BJ (cell line): ENCODE measurements at regions not wholly inside any gene's neighbourhood (a gene's known extent, or its start where the extent isn't known, plus 50 kb on each side); places are given as distances from the start of the nearest gene placed in this dataset.

Source experiments
- CTCF ChIA-PET: fragments of 350-600 bp; formaldehyde crosslinking; extraction: SDS; loops from one replicate; lab custom pipeline; 2021; ENCODE audit warnings: antibody characterized with exemption, inconsistent platforms; lab: Yijun Ruan, JAX
- POLR2A ChIA-PET: fragments of 300-600 bp; sonication (Branson Sonifier 250); formaldehyde crosslinking; extraction: SDS; loops from one replicate; lab custom pipeline; 2021; ENCODE audit warnings: antibody characterized with exemption; lab: Charles Lee
- DNase-seq: peaks from one replicate; pipeline ENCODE4 v3.0.0-alpha.2; 2011; ENCODE audit warnings: low read depth
- H3K27me3 ChIP-seq: 2 replicates; pipeline ENCODE4 v1.6.0; 2011; ENCODE audit warnings: low read length; ENCODE audit not compliant: control insufficient read depth, insufficient read depth
- H3K36me3 ChIP-seq: 2 replicates; pipeline ENCODE4 v1.5.1; 2011; ENCODE audit warnings: low read length; ENCODE audit not compliant: control insufficient read depth, insufficient read depth
- H3K4me3 ChIP-seq: 2 replicates; pipeline ENCODE4 v1.5.1; 2011; ENCODE audit warnings: low read depth, mild to moderate bottlenecking, control low read depth, low read length
- TF ChIP-seq, protein P1 (sequence below): IDR thresholded peaks from 2 replicates; pipeline ENCODE4 v1.5.1; 2011; ENCODE audit warnings: low read depth, mild to moderate bottlenecking, control low read depth, inconsistent platforms, low read length, moderate library complexity; ENCODE audit not compliant: insufficient read depth

GRCh38 chr5:38184627-38185026, 73.7 kb upstream of the EGFLAM start:
- TF ChIP-seq, protein P1, sequence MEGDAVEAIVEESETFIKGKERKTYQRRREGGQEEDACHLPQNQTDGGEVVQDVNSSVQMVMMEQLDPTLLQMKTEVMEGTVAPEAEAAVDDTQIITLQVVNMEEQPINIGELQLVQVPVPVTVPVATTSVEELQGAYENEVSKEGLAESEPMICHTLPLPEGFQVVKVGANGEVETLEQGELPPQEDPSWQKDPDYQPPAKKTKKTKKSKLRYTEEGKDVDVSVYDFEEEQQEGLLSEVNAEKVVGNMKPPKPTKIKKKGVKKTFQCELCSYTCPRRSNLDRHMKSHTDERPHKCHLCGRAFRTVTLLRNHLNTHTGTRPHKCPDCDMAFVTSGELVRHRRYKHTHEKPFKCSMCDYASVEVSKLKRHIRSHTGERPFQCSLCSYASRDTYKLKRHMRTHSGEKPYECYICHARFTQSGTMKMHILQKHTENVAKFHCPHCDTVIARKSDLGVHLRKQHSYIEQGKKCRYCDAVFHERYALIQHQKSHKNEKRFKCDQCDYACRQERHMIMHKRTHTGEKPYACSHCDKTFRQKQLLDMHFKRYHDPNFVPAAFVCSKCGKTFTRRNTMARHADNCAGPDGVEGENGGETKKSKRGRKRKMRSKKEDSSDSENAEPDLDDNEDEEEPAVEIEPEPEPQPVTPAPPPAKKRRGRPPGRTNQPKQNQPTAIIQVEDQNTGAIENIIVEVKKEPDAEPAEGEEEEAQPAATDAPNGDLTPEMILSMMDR, result no peak
- CTCF ChIA-PET, result interaction anchor here (0.6 to 2.7 kb wide), 3 partner anchors 8 to 476 kb away, joined by 3 to 8 read pairs (median 3); no protein-coding TSS in a partner anchor
- no peak for DNase-seq
- Histone ChIP-seq H3K27me3 (no peaks in the 10 kb centered on the region), H3K36me3 (no peaks in the 10 kb centered on the region), H3K4me3 (no peak overlapping the region)
- POLR2A ChIA-PET, result no interaction called here

- POLR2A ChIA-PET, result no interaction called here
Observed at GRCh38 chr5:38182991-38183390, 75.4 kb upstream of the EGFLAM start.

GRCh38 chr5:38168029-38168428, 90.3 kb upstream of the EGFLAM start:
- H3K27me3 ChIP-seq, result peaks cover 2% of the 10 kb centered on the region; the same call in 1 of the 2 replicates
- CTCF ChIA-PET, result interaction anchor here (0.6 kb wide), 1 partner anchor 24 kb away, joined by 3 read pairs; no protein-coding TSS in a partner anchor
- POLR2A ChIA-PET, result no interaction called here
- no peak for DNase-seq
- no peaks in the 10 kb centered on the region for H3K36me3 ChIP-seq
- H3K4me3 ChIP-seq, result no peak overlapping the region
- TF ChIP-seq, protein P1, result no peak

More at GRCh38 chr5:38182991-38183390, 75.4 kb upstream of the EGFLAM start:
- TF ChIP-seq, protein P1, result no peak
- CTCF ChIA-PET, result interaction anchor here (2.7 kb wide), 1 partner anchor 10 kb away, joined by 8 read pairs; no protein-coding TSS in a partner anchor
- H3K27me3 ChIP-seq, result no peaks in the 10 kb centered on the region
- H3K36me3 ChIP-seq, result no peaks in the 10 kb centered on the region
- no peak for DNase-seq
- H3K4me3 ChIP-seq, result no peak overlapping the region

DNA sequence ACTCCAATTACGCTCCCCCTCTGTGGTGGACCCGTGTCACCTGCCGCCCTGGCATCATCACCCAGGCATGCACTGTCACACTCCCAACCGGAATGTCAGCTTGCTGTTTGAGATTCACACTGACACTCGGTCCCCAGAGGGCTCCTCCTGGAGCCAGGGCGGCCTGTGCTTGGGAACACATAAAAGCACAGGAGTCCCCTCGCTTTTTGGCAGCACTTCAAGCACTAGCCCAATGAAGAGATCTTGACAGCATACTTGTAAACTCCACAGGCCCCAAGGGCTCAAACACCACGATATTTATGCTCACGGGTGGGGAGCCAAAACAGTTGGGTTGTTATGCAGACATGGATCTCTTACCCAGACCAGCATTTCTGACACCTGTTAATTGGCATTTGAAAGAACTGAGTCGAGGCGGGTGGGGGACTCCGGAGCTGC, 90.8 kb upstream of the EGFLAM start:
- Histone ChIP-seq H3K27me3 (peaks cover 2% of the 10 kb centered on the region; the same call in 1 of the 2 replicates), H3K36me3 (no peaks in the 10 kb centered on the region), H3K4me3 (no peak overlapping the region)
- ChIA-PET POLR2A (no interaction called here), CTCF (no interaction called here)
- no peak for DNase-seq
- TF ChIP-seq, protein P1, result no peak

DNA sequence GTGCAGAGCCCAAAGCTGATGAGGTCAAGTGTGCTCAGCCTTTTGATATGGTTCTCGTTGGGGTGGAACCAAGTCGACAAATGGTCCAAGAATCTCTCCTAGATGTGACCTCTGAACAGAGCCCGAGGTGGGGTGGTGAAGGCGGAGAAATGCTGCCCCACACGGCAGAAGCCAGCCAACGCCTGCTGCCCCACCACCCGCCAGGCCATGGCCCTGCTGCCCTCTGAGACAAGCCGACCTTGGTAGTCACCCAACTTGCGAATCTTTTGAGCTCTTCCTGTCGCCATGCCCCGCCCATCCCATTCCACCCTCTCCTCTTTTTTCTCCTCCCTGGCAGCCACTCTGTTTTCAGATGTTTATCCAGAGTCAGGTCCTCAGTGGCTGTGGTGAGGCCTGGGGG, 91.5 kb upstream of the EGFLAM start:
- no peak for DNase-seq
- Histone ChIP-seq H3K27me3 (peaks cover 2% of the 10 kb centered on the region; the same call in 1 of the 2 replicates), H3K4me3 (no peak overlapping the region), H3K36me3 (no peaks in the 10 kb centered on the region)
- ChIA-PET CTCF (no interaction called here), POLR2A (no interaction called here)
- TF ChIP-seq, protein P1, result no peak
